Keratinocyte (primary cell): ENCODE measurements at regions not wholly inside any gene's neighbourhood (a gene's known extent, or its start where the extent isn't known, plus 50 kb on each side); places are given as distances from the start of the nearest gene placed in this dataset.

Experiments
- DNase-seq: peaks from one replicate; pipeline ENCODE4 v3.0.0-alpha.2; 2011; ENCODE audit warnings: low read depth, missing footprints, low spot score
- FAIRE-seq: peaks from 2 replicates; lab custom pipeline; 2011; peaks lifted over from hg19 to GRCh38; lab: Jason Lieb, UNC
- H2AFZ ChIP-seq: 2 replicates; pipeline ENCODE4 v1.6.0; 2012; ENCODE audit warnings: low read length, control low read depth, inconsistent platforms; ENCODE audit not compliant: control insufficient read depth
- H3K27ac ChIP-seq: 2 replicates; pipeline ENCODE4 v1.5.1; 2011; ENCODE audit warnings: low read length; ENCODE audit not compliant: control insufficient read depth, insufficient read depth
- H3K27me3 ChIP-seq: 3 replicates; pipeline ENCODE4 v1.6.0; 2011; ENCODE audit warnings: low read length; ENCODE audit not compliant: control insufficient read depth, insufficient read depth; ENCODE audit errors: extremely low read depth
- H3K36me3 ChIP-seq, 2 experiments: 2 replicates in 1 of 2; 3 replicates in 1 of 2; pipeline ENCODE4 v1.5.1; 2011; ENCODE audit warnings: low read length in 2 of 2, mild to moderate bottlenecking in 1 of 2; ENCODE audit not compliant: control insufficient read depth in 2 of 2, insufficient read depth in 2 of 2; ENCODE audit errors: extremely low read depth in 1 of 2
- H3K4me1 ChIP-seq: 3 replicates; pipeline ENCODE4 v1.5.1; 2011; ENCODE audit warnings: low read length; ENCODE audit not compliant: control insufficient read depth, insufficient read depth; ENCODE audit errors: extremely low read depth
- H3K4me2 ChIP-seq: 3 replicates; pipeline ENCODE4 v1.6.0; 2011; ENCODE audit warnings: low read depth, low read length; ENCODE audit not compliant: control insufficient read depth, insufficient read depth; ENCODE audit errors: extremely low read depth
- H3K4me3 ChIP-seq, 3 experiments: fragments of 200-600 bp in 1 of 3; sonication (generic) in 1 of 3; 2 replicates in 2 of 3; 3 replicates in 1 of 3; pipeline ENCODE4 v1.5.1; 2011 to 2016; ENCODE audit warnings: low read length in 3 of 3, mild to moderate bottlenecking in 3 of 3, control low read depth in 2 of 3, inconsistent platforms in 1 of 3, low read depth in 1 of 3, mixed read lengths in 1 of 3, mixed run types in 1 of 3, moderate library complexity in 1 of 3; ENCODE audit not compliant: control insufficient read depth in 2 of 3, insufficient read depth in 2 of 3; ENCODE audit errors: extremely low read depth in 1 of 3
- H3K79me2 ChIP-seq: 2 replicates; pipeline ENCODE4 v1.6.0; 2012; ENCODE audit warnings: low read length; ENCODE audit not compliant: control insufficient read depth, insufficient read depth
- H3K9ac ChIP-seq: 3 replicates; pipeline ENCODE4 v1.6.0; 2011; ENCODE audit warnings: low read length; ENCODE audit not compliant: control insufficient read depth, insufficient read depth; ENCODE audit errors: extremely low read depth
- H3K9me1 ChIP-seq: 3 replicates; pipeline ENCODE4 v1.6.0; 2011; ENCODE audit warnings: low read length; ENCODE audit not compliant: control insufficient read depth, insufficient read depth; ENCODE audit errors: extremely low read depth
- H3K9me3 ChIP-seq: 2 replicates; pipeline ENCODE4 v1.5.1; 2012; ENCODE audit warnings: low read depth, low read length; ENCODE audit not compliant: control insufficient read depth
- H4K20me1 ChIP-seq: 3 replicates; pipeline ENCODE4 v1.6.0; 2011; ENCODE audit warnings: low read length; ENCODE audit not compliant: control insufficient read depth, insufficient read depth; ENCODE audit errors: extremely low read depth
- CTCF ChIP-seq, 3 experiments: IDR thresholded peaks in 1 of 3; conservative IDR thresholded peaks in 1 of 3; optimal IDR thresholded peaks in 1 of 3; 2 replicates in 2 of 3; 3 replicates in 1 of 3; pipeline versions ENCODE3 to v1.5.1; 2011; ENCODE audit warnings: low read length in 3 of 3, mild to moderate bottlenecking in 3 of 3, moderate library complexity in 2 of 3, control low read depth in 1 of 3, inconsistent platforms in 1 of 3; ENCODE audit not compliant: insufficient read depth in 2 of 3; ENCODE audit errors: extremely low read depth in 1 of 3
- EZH2 ChIP-seq: IDR thresholded peaks from one replicate; pipeline ENCODE4 v1.6.1; 2012; ENCODE audit warnings: inconsistent platforms, mild to moderate bottlenecking, low read length, moderate library complexity
- dilution Hi-C: fragments of 300-500 bp; cut with MboI; formaldehyde crosslinking; loops from one replicate; pipeline ENCODE4 v1.7.0; 2020; ENCODE audit warnings: low sequenced_read_pairs; ENCODE audit not compliant: extremely low pct_ligation_motif_present

GRCh38 chr14:106508216-106508615, 981.8 kb downstream of the TMEM121 start:
- Histone ChIP-seq H3K36me3 (no peaks in the 10 kb centered on the region), H3K9me3 (peaks cover 2% of the 10 kb centered on the region), H3K9me1 (no peaks in the 10 kb centered on the region), H2AFZ (no peak overlapping the region), H3K4me2 (no peak overlapping the region), H3K27me3 (no peaks in the 10 kb centered on the region), H3K4me3 (no peak overlapping the region), H3K79me2 (no peaks in the 10 kb centered on the region), H3K9ac (no peak overlapping the region), H4K20me1 (no peaks in the 10 kb centered on the region), H3K4me1 (no peaks in the 10 kb centered on the region), H3K27ac (no peak overlapping the region)
- no peak for TF ChIP-seq EZH2
- TF ChIP-seq CTCF (optimal IDR thresholded peaks at IDR 0.05 in 1 of 3, IDR thresholded peaks at IDR 0.05 in 1 of 3, conservative IDR thresholded peaks at IDR 0.05 in 1 of 3; ENCODE audit: extremely low read depth in 1 of 3, insufficient read depth in 2 of 3, low read length in 3 of 3): no peak
- no peak for FAIRE-seq
- DNase-seq: no peak
- dilution Hi-C loops: no loop called here

- H3K9me3 ChIP-seq: peaks cover 2% of the 10 kb centered on the region
- FAIRE-seq: no peak
- TF ChIP-seq EZH2 (no peak), CTCF (optimal IDR thresholded peaks at IDR 0.05 in 1 of 3, IDR thresholded peaks at IDR 0.05 in 1 of 3, conservative IDR thresholded peaks at IDR 0.05 in 1 of 3; ENCODE audit: extremely low read depth in 1 of 3, insufficient read depth in 2 of 3, low read length in 3 of 3) (no peak)
These were observed 982.8 kb downstream of the TMEM121 start for GRCh38 chr14:106509176-106509575.

More at GRCh38 chr14:106509176-106509575, 982.8 kb downstream of the TMEM121 start:
- Histone ChIP-seq H3K9ac (no peak overlapping the region), H3K36me3 (no peaks in the 10 kb centered on the region), H3K27me3 (no peaks in the 10 kb centered on the region), H4K20me1 (no peaks in the 10 kb centered on the region), H3K27ac (no peak overlapping the region), H3K4me2 (no peak overlapping the region), H3K4me3 (no peak overlapping the region), H3K9me1 (no peaks in the 10 kb centered on the region), H3K4me1 (no peaks in the 10 kb centered on the region), H3K79me2 (no peaks in the 10 kb centered on the region), H2AFZ (no peak overlapping the region)
- dilution Hi-C loops: no loop called here
- no peak for DNase-seq
